Panc1 (cell line): ENCODE measurements at regions not wholly inside any gene's neighbourhood (a gene's known extent, or its start where the extent isn't known, plus 50 kb on each side); places are given as distances from the start of the nearest gene placed in this dataset.

Experiments
- CTCF ChIP-seq: fragments of 450-650 bp; IDR thresholded peaks from 2 replicates; pipeline ENCODE4 v1.5.1; 2017; ENCODE audit warnings: mild to moderate bottlenecking
- POLR2AphosphoS5 ChIP-seq: IDR thresholded peaks from 2 replicates; pipeline ENCODE4 v1.6.1; 2012; ENCODE audit warnings: mild to moderate bottlenecking, low read depth, low read length, moderate library complexity
- REST ChIP-seq, 2 experiments: IDR thresholded peaks; 2 replicates each; pipeline ENCODE4 v1.6.1; 2011 to 2012; ENCODE audit warnings: low read depth in 2 of 2, control low read depth in 1 of 2, low read length in 1 of 2, mild to moderate bottlenecking in 1 of 2, moderate library complexity in 1 of 2; ENCODE audit not compliant: insufficient read depth in 1 of 2
- SIN3A ChIP-seq: IDR thresholded peaks from 2 replicates; pipeline ENCODE4 v1.6.1; 2012; ENCODE audit warnings: low read depth, mild to moderate bottlenecking, low read length, moderate library complexity, borderline replicate concordance; ENCODE audit not compliant: insufficient read depth
- TCF7L2 ChIP-seq: IDR thresholded peaks from 2 replicates; pipeline ENCODE4 v1.6.1; 2011; ENCODE audit warnings: mild to moderate bottlenecking, low read depth, low read length, inconsistent platforms

GRCh38 chr5:157923765-157924164, 64.8 kb upstream of the CLINT1 start:
- no peak for TF ChIP-seq CTCF
- no peak for TF ChIP-seq POLR2AphosphoS5
- no peak for TF ChIP-seq TCF7L2
- no peak for TF ChIP-seq SIN3A
- TF ChIP-seq REST (IDR thresholded peaks at IDR 0.05; ENCODE audit: insufficient read depth in 1 of 2, low read depth in 2 of 2, low read length in 1 of 2) = no peak
